Activated naive CD4-positive, alpha-beta T cell treated with anti-CD3 and anti-CD28 coated beads, Interleukin-2, amount 10 ng/mL, durations not matched to agents 7 days and 5 days (primary cell): ENCODE measurements at regions not wholly inside any gene's neighbourhood (a gene's known extent, or its start where the extent isn't known, plus 50 kb on each side); places are given as distances from the start of the nearest gene placed in this dataset.
"Not testable (repeated sequence)": the region's sequence is repeated elsewhere in the genome, so short reads cannot be mapped to it uniquely, and the experiment has no call there.

Source experiments
- CTCF ChIA-PET: fragments of 350-600 bp; sonication (Branson Sonifier 250); formaldehyde crosslinking; loops from one replicate; lab custom pipeline; 2021; ENCODE audit warnings: antibody characterized with exemption; lab: Charles Lee
- DNase-seq: peaks from one replicate; pipeline ENCODE4 v3.0.0-alpha.2; 2020
- H3K27ac Mint-ChIP-seq: one replicate; pipeline ENCODE4 v1.8.0; 2021; ENCODE audit warnings: mild to moderate bottlenecking, moderate library complexity, mixed read lengths
- H3K27me3 Mint-ChIP-seq: one replicate; pipeline ENCODE4 v1.8.0; 2021; ENCODE audit warnings: mild to moderate bottlenecking, mixed read lengths
- H3K36me3 Mint-ChIP-seq: one replicate; pipeline ENCODE4 v1.8.0; 2021; ENCODE audit warnings: mixed read lengths
- H3K4me1 Mint-ChIP-seq: one replicate; pipeline ENCODE4 v1.8.0; 2021; ENCODE audit warnings: mixed read lengths
- H3K4me3 Mint-ChIP-seq: one replicate; pipeline ENCODE4 v1.8.0; 2021; ENCODE audit warnings: mild to moderate bottlenecking, moderate library complexity, mixed read lengths
- H3K9me3 Mint-ChIP-seq: one replicate; pipeline ENCODE4 v1.8.0; 2021; ENCODE audit warnings: mixed read lengths

DNA sequence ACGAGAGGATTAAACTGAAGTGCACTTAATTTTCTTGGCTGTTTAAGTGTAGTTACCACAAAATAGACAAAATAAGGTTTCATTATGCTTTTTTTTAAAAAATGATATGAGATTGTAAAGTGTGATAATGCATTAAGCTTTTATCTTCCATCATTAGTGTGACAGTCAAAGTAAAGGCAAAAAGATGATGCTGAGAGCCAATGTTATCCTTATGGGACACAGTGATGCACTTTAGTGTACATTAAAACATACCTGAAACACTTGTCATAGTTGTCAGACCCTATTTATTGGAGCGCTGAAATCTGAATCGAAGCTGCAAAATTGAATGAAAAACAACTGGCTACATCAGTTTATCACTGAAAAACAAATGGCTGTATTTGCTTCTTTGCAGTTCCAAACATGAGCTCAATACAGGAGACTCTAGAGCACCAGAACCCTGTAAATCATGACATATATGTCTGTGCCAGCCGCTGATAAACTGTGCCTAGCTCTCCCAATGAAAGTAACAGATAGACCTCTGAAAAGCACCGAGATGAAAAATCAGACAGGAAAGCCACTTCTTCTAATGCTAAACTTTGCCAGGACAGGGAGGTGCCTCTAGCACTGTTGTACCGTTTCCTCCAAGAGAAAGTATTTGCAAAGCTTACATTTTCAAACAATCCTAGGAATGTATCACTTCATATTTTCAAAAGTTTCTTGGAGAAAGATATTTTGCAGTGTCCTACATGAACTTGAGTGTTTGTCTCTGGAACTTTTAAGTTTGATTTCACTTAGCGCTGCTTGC lies 120.7 kb upstream of the TMPRSS15 start:
- H3K36me3 Mint-ChIP-seq, result no peaks in the 10 kb centered on the region
- peaks cover 1% of the 10 kb centered on the region for H3K9me3 Mint-ChIP-seq
- CTCF ChIA-PET, result no interaction called here
- H3K4me1 Mint-ChIP-seq, result no peaks in the 10 kb centered on the region
- no peak overlapping the region for H3K4me3 Mint-ChIP-seq
- DNase-seq, result no peak
- H3K27me3 Mint-ChIP-seq, result no peaks in the 10 kb centered on the region
- no peak overlapping the region for H3K27ac Mint-ChIP-seq

DNA sequence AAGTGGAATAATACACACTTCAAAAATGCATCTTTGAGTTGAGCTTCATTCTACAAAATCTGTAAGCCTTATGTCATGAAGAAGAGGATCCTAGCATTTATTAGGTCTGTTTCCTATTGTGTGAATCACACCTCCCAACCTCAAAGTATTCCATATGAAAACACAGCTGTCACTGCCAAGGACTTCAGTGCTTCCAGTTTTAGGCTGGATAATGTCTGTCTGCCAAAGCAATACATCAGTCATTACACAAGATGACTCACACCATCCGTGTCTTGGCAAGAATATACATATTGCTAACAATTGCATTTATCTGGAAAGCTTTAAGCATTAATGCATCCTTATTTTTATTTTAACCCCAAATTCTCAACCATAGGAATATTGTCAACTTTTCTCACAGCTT lies 125.7 kb upstream of the TMPRSS15 start:
- Mint-ChIP-seq H3K36me3 (no peaks in the 10 kb centered on the region), H3K27me3 (no peaks in the 10 kb centered on the region), H3K4me3 (no peak overlapping the region), H3K27ac (no peak overlapping the region), H3K4me1 (no peaks in the 10 kb centered on the region), H3K9me3 (peaks cover 1% of the 10 kb centered on the region)
- no peak for DNase-seq
- CTCF ChIA-PET, result no interaction called here

DNA sequence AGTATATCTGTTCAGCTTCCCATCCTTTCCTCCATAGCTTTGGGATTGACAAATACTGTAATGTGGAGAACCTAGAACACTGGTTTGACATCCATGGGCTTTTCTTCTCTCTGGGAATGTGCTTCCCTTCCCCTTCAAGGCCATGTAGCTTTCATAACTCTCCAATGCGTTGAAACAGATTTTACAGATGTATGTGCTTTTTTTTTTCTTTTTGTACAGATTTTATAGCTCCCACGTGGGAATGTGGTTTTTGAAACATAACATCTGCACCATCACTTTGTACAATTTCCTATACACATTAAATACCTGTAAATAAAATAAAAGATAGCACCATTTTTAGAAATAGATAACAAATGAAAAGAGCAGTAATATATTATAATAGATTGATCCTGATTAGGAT lies 138.5 kb upstream of the TMPRSS15 start:
- no peaks in the 10 kb centered on the region for H3K4me1 Mint-ChIP-seq
- peaks cover 2% of the 10 kb centered on the region for H3K9me3 Mint-ChIP-seq
- no peak for DNase-seq
- CTCF ChIA-PET, result interaction anchor here (0.8 kb wide), 1 partner anchor 251 kb away, joined by 3 read pairs; no protein-coding TSS in a partner anchor
- H3K27ac Mint-ChIP-seq, result no peak overlapping the region
- no peaks in the 10 kb centered on the region for H3K27me3 Mint-ChIP-seq
- no peaks in the 10 kb centered on the region for H3K36me3 Mint-ChIP-seq
- H3K4me3 Mint-ChIP-seq, result no peak overlapping the region

DNA sequence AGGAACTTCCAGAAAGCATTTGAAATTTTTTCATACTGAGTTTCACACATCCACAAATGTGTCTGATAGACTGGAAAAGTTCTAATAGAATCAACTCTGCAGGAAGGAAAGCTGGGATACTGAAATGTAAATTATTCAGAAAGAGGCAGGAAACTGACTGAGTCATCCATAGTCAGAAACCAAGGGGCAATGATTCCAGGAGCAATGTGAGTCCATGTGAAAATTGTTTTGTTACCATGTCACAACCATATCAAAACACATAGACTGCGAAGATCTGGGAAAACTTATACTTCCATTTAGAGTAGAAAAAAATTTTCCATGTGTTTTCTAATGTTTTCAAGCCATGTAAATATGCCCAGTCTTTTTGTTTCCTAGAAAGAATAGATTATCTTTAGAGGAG lies 142.3 kb upstream of the TMPRSS15 start:
- DNase-seq, result no peak
- peaks cover 2% of the 10 kb centered on the region for H3K9me3 Mint-ChIP-seq
- H3K27ac Mint-ChIP-seq, result no peak overlapping the region
- H3K4me3 Mint-ChIP-seq, result no peak overlapping the region
- no peaks in the 10 kb centered on the region for H3K4me1 Mint-ChIP-seq
- CTCF ChIA-PET, result no interaction called here
- H3K36me3 Mint-ChIP-seq, result no peaks in the 10 kb centered on the region
- H3K27me3 Mint-ChIP-seq, result no peaks in the 10 kb centered on the region

DNA sequence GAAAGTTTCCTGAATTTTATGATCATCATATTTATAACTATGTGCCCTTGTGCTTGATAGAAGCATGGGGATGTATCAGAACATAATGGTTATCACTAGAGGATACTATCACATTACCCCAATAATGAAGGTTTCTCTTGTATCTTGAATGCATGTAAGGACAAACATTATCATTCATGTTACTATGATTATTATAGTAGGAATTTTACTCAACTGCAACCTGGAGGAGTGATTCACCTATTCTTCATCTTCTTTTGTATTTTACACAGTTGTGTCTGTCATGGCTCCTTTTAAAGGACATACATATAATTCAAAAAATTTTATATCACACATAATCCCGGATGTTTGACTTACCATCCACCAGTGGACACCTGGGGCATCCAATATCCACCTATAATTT lies 143.8 kb upstream of the TMPRSS15 start:
- Mint-ChIP-seq H3K27ac (no peak overlapping the region), H3K27me3 (no peaks in the 10 kb centered on the region), H3K36me3 (no peaks in the 10 kb centered on the region), H3K4me1 (no peaks in the 10 kb centered on the region), H3K9me3 (peaks cover 2% of the 10 kb centered on the region), H3K4me3 (no peak overlapping the region)
- no peak for DNase-seq
- CTCF ChIA-PET, result no interaction called here

DNA sequence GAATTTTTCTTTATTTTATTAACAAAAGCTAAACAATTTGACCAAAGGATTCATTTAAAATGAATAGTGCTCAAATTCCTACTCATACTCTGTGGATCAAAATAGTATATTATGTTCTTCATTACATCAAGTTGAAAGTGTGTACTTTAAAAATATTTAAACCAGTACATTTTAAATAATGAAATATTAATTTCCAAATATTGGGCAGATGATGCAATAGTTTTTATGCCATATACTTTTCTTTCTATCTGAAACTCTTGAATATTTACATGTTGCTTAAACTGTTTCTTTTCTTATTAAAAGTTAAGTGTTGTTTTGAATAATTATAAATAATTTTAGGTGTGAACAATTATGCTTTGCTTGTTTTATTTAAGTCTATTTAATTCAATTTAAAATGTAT lies 144.7 kb upstream of the TMPRSS15 start:
- H3K9me3 Mint-ChIP-seq, result peaks cover 2% of the 10 kb centered on the region
- H3K4me1 Mint-ChIP-seq, result no peaks in the 10 kb centered on the region
- H3K4me3 Mint-ChIP-seq, result no peak overlapping the region

DNA sequence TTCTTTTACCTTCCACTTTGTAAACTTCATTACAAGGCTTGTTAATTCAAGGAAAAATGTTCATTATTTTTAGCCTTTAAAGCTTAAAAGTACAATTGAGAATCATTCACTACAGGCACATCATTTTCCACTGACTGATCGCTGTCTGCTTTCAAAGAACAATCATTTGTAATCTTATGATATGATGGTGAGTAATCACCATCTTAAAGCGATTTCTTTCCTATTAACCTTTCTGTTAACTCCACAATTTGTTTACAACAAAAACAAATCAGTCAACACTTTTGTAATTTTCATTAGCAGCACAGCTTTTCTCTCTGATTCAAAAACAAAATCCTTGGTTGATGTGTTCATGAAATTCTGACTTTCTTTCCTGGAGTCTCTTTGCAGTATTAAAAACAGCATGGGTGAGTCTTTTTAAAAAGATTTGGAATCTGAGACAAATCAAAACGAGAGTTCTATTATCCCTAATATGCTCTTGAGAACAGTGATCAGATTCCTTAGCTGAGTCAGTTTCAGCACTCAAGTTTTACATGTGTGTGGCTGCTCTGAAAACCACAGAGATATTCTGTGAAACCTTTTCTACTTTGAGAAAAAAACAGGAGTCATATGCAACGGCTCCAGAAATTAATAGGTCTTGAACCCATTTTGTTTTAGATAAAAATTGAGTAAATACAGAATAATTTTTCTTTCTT lies 145.8 kb upstream of the TMPRSS15 start:
- H3K36me3 Mint-ChIP-seq, result no peaks in the 10 kb centered on the region
- H3K27me3 Mint-ChIP-seq, result no peaks in the 10 kb centered on the region
- no peaks in the 10 kb centered on the region for H3K9me3 Mint-ChIP-seq
- H3K27ac Mint-ChIP-seq, result no peak overlapping the region
- no peak overlapping the region for H3K4me3 Mint-ChIP-seq
- CTCF ChIA-PET, result no interaction called here
- DNase-seq, result no peak
- H3K4me1 Mint-ChIP-seq, result no peaks in the 10 kb centered on the region

More for the DNA sequence above, 144.7 kb upstream of the TMPRSS15 start:
- Mint-ChIP-seq H3K27ac (no peak overlapping the region), H3K27me3 (no peaks in the 10 kb centered on the region), H3K36me3 (no peaks in the 10 kb centered on the region)
- DNase-seq, result no peak
- CTCF ChIA-PET, result no interaction called here

DNA sequence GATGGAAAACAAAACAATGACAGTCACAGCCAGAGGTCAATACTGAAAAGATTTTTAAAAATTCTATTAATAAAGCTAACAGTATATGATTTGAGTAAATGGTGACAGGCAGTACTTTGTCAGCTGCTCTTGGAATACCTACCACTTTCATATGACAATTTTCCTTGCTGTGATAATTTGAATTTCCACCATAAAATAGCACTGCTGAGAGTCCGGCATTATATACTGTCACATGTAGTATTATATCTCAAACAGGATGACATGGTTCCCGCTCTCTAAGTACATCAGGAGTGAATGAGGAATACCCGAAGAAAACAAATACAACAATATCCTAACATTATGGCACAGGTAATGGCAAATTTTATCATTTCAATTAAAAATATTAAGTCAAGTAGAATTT lies 146.8 kb upstream of the TMPRSS15 start:
- no peaks in the 10 kb centered on the region for H3K9me3 Mint-ChIP-seq
- no peak overlapping the region for H3K4me3 Mint-ChIP-seq

DNA sequence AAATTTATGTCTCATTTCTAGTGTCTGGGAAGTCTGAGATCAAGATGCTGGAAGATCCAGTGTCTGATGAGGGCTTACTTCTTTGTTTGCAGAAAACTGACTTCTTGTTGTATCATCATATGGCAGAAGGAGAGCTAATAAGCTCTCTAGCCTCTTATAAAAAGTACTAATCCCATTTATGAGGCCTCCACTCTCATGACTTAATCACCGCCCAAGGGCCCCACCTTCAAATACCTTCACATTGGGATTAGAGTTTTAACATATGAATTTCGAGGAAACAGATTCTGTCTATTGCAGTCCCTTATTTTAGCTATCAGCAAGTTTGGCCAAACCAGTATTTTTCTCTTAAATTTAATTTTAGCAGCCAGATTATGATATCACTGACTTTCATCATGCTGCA lies 150.2 kb upstream of the TMPRSS15 start:
- Mint-ChIP-seq H3K4me1 (no peaks in the 10 kb centered on the region), H3K36me3 (no peaks in the 10 kb centered on the region), H3K9me3 (peaks cover 5% of the 10 kb centered on the region), H3K4me3 (no peak overlapping the region), H3K27me3 (no peaks in the 10 kb centered on the region), H3K27ac (no peak overlapping the region)
- CTCF ChIA-PET, result no interaction called here
- no peak for DNase-seq

More for the DNA sequence above, 146.8 kb upstream of the TMPRSS15 start:
- no peaks in the 10 kb centered on the region for H3K4me1 Mint-ChIP-seq
- no peak overlapping the region for H3K27ac Mint-ChIP-seq
- CTCF ChIA-PET, result no interaction called here
- no peaks in the 10 kb centered on the region for H3K27me3 Mint-ChIP-seq
- DNase-seq, result no peak
- H3K36me3 Mint-ChIP-seq, result no peaks in the 10 kb centered on the region

DNA sequence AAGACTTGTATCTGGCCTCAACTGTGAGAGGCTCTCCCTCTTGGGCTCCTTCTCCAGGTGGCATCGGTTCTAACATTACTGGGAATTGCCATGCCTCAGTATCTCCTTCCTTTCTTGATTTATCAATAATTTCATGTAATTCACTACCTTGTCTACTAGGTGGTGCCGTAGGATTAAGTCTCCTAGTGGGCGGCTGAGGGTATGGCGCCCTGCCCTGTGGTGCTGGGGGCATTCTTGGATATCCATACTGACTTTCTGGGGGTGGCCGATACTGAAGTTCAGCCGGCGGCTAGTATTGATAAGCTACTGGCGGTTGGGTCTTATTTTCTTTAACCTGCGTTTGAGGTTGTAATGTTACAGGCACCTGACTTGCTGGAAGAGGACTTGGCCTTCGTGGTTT lies 164.2 kb upstream of the TMPRSS15 start:
- CTCF ChIA-PET, DNase-seq, H3K9me3 Mint-ChIP-seq, H3K36me3 Mint-ChIP-seq, H3K4me1 Mint-ChIP-seq, H3K27ac Mint-ChIP-seq, H3K4me3 Mint-ChIP-seq, H3K27me3 Mint-ChIP-seq: not testable (repeated sequence)

DNA sequence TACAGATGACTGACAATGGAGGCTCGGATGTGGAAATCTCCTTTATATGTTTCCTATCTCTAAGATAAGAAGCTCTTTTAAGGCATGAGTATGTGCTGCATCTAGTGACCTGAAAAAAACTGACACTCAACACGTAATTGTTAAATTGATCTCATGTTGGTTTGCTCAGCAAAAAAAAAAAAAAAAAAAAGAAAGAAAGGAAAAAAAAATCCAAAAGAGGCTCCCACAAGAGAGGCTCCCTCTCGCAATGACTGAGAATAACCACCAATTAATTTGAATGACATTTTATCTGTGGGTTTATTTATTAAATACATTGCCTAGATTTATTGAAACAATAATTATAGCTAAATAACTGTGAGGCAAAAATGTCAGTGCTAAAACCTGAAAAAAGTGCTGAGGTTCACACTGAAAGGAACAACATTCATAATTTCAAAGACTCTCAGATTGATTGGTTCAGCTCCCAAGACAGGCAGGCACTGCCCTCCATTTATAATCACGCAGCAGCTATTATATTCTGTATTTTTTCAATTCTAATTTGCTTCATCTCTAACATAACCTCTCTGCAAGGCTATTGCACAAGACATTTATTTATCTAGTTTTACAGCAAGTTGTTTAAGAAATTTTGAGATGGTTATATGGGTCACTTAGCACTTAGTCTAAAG lies 184.5 kb upstream of the TMPRSS15 start:
- no peak overlapping the region for H3K4me3 Mint-ChIP-seq
- peaks cover 16% of the 10 kb centered on the region for H3K9me3 Mint-ChIP-seq
- no peak for DNase-seq
- H3K27me3 Mint-ChIP-seq, result no peaks in the 10 kb centered on the region
- no peaks in the 10 kb centered on the region for H3K36me3 Mint-ChIP-seq
- H3K4me1 Mint-ChIP-seq, result no peaks in the 10 kb centered on the region
- no peak overlapping the region for H3K27ac Mint-ChIP-seq
- CTCF ChIA-PET, result no interaction called here

DNA sequence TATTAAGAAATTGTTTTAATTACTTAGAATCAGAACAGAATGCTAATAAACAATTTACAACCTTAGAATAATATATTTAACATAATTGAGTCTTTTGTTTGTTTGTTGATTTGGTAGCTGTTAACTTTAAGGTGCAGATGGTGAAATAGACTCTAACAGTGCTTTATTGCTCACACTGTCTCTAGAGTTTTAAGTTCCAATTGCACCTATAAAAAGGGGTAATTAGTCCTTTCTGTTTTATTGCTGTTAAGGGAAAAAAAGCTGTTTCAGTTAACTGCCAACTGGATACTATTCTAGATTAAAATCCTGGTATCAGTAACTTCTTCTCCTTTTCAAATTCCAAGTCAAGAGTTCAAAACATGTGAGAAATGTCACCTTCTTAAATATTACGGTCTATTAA lies 197.6 kb upstream of the TMPRSS15 start:
- no peaks in the 10 kb centered on the region for H3K36me3 Mint-ChIP-seq
- no peak overlapping the region for H3K27ac Mint-ChIP-seq
- H3K4me3 Mint-ChIP-seq, result no peak overlapping the region
- peaks cover 6% of the 10 kb centered on the region for H3K9me3 Mint-ChIP-seq
- H3K27me3 Mint-ChIP-seq, result no peaks in the 10 kb centered on the region
- no peaks in the 10 kb centered on the region for H3K4me1 Mint-ChIP-seq
- CTCF ChIA-PET, result no interaction called here
- DNase-seq, result no peak

DNA sequence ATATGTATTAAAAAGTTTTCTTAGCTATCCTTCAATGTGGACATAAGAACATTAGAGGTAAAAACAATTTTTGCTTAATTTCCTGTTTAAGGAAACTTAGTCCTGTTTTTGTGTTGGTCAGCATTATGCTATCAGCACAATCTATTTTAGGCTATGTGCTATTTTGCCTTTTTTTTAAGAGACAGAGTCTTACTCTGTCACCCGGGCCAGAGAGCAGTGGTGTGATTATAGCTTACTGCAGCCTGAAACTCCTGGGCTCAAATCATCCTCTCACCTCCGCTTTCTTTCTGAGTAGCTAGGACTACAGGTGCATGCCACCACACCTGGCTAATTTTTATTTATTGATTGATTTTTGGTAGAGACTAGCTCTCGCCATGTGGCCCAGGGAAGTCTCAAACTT lies 199.1 kb upstream of the TMPRSS15 start:
- Mint-ChIP-seq H3K27ac (no peak overlapping the region), H3K36me3 (no peaks in the 10 kb centered on the region), H3K4me1 (no peaks in the 10 kb centered on the region), H3K9me3 (peaks cover 6% of the 10 kb centered on the region), H3K4me3 (no peak overlapping the region), H3K27me3 (no peaks in the 10 kb centered on the region)
- DNase-seq, result no peak
- CTCF ChIA-PET, result no interaction called here

DNA sequence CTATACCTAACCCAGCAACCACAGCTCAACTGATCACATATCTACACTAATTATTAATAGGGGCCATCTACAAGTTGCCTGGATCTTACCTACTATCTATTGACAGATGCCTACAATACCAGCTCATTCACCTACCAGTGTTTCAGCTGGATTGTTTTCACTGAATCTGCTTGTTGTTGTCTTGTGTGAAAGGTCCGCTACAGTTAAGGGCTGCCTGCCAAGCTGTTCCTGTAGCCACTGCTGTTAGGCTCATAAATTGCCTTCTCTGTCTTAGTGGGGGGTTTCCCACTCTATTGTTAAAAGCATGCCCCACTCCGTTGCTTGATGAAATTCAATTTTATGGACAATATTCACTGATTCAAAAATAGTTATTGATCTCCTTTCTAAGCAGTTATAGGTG lies 199.7 kb upstream of the TMPRSS15 start:
- CTCF ChIA-PET, result no interaction called here
- no peak for DNase-seq
- Mint-ChIP-seq H3K36me3 (no peaks in the 10 kb centered on the region), H3K27ac (no peak overlapping the region), H3K9me3 (peaks cover 6% of the 10 kb centered on the region), H3K27me3 (no peaks in the 10 kb centered on the region), H3K4me3 (no peak overlapping the region), H3K4me1 (no peaks in the 10 kb centered on the region)

DNA sequence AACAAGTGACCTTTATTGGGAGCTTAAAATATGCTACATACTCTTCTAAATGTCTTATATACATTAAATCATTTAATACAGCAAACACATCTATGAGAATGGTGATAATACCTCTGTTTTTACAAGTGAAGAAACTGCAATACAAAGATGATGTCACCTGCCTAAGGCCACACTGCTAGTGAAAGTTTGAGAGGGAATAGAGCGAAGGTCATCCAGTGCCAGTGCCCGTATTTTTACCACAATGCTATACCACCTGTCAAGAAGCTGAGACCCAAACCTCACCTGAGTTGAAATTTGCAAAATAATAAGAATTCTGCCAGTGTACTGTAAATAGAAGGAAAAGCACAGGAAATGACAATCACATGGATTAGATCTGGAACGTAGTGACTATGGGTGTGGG lies 200.4 kb upstream of the TMPRSS15 start:
- CTCF ChIA-PET, result no interaction called here
- H3K36me3 Mint-ChIP-seq, result no peaks in the 10 kb centered on the region
- no peaks in the 10 kb centered on the region for H3K27me3 Mint-ChIP-seq
- no peaks in the 10 kb centered on the region for H3K4me1 Mint-ChIP-seq
- H3K9me3 Mint-ChIP-seq, result peaks cover 2% of the 10 kb centered on the region
- H3K4me3 Mint-ChIP-seq, result no peak overlapping the region
- no peak for DNase-seq
- H3K27ac Mint-ChIP-seq, result no peak overlapping the region
